AML-193 (cell line): ENCODE measurements at regions not wholly inside any gene's neighbourhood (a gene's known extent, or its start where the extent isn't known, plus 50 kb on each side); places are given as distances from the start of the nearest gene placed in this dataset.
"Not testable (repeated sequence)": the region's sequence is repeated elsewhere in the genome, so short reads cannot be mapped to it uniquely, and the experiment has no call there.

Source experiments
- DNase-seq, 2 experiments: peaks; one replicate each; lab custom pipeline; 2025; lab: John Stamatoyannopoulos, UW

DNA sequence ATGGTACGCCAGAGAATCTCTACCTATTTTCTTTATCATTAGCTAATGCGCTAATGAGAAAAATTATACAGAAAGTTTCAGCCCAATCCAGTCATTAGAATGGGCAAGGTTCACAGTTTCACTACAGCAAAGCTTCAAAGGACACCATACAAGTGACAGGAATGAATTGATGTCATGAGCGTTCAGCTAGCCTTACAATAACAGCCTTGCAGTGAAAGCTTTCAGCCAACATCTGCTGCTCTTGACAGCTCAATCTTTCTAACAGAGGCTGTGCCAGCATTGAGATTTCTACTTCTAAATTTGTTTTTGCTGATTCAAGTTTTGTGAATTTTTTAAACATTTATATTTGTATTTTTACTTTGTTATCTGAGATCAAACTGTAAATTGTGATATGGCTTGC, 302.4 kb upstream of the FAM174A start:
- no peak for DNase-seq

DNA sequence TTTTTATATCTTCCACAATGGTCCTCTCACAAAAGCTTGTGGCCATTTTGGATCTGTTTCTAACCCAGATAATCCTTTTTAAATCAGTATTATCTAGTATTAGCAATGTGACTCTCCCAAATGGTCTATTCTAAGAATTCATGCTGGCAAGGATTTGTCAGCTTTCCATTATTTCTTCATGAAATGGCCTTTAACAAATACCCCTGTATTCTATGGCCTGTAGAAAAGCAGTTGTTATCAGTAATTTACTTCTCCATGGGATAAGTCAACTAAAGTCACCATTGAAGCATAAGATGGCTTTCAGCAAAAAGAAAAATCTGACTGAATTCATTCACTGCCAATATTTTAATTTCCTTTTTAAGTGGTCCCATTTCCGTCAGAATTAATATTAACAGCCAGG, 346.4 kb upstream of the FAM174A start:
- no peak for DNase-seq

DNA sequence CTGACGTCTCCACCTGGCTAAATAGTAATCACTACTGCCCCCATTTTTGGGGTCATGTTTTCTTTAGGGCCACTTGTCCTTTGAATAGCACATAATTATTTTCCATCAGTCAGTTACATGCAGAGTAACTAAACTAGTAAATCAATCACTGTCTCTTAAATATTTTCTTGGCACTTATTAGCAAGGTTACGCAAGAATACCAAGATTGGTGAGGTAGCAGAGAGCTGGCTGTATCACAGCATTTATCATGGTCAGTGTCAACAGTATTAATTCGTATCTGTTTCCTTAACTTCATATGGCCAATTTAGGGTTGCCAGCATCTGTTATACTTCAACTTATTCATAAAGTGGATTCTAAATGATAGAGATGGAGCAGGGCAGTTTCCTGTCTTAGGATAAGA, 346.8 kb upstream of the FAM174A start:
- no peak for DNase-seq

DNA sequence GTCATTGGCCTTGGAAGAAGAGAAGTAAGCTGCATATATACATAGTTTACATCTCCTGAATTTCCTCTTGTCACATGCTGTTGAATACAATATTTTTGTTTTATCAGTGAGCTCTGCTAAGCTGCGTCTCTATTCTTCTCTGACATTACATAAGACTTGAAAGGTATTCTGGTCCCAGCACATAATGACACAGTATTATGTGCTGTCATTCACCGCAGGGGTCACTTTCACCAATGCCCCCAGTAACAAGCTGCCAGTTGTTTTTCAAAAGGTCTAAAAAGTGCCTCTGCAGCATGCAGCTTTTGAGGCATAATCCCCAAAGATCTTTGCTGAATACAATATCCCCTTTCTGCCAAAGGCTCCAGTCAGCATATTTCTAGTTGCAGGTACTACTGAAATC, 349.0 kb upstream of the FAM174A start:
- no peak for DNase-seq

DNA sequence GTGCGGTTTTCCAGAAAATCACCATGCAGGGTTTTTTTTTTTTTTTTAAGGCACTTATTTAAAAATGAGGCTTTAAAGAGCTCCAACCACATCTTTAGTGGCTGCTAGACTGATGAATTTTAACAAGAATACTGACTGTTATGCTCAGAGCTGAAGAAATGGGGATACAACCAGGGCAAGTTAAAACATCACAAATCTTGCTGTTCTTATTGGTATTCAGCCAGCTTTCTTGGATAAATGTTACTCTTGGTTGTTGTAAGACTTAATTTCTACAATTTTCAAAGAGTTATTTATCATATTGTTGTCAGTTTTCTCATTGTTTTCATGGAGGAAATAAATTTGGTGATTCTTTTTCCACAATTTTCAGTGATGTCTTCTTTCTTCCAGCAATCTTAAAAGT, 352.8 kb upstream of the FAM174A start:
- no peak for DNase-seq

DNA sequence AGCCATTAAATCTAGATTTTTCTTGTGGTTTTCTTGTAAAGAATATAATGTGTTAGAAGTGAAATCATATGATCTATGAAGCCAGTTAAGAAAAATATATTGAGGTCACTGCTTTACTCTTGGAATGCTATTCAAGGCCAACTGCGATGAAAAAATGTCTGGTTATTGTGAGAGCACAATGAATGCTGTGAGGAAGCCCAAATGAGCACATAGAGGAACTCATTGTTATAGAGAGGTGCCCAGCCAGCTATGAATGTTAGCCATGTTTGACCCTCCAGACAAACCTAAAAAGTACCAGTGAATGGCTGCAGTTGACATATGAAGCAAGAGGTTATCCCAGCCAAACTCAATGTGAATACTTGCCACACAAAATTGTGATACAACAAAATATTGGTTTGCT, 359.8 kb upstream of the FAM174A start:
- no peak for DNase-seq

DNA sequence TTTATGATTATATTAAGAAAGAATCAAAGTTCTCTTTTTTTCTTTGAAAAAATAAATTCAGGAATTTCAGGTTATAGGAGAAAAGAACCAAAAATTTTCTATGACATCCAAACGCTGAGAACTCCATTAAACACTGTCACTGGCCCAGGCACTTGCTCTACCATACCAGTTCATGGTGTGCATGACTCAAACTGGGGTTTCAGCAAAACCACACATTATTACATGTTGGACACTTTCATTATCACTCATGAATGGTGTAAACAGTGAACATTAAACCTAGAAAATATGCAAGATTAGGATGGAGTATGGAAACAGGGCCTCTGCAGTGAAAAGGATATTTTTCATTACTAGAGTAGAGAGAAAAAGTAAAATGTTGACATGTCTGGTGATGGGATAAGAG, 369.9 kb upstream of the FAM174A start:
- DNase-seq = no peak

DNA sequence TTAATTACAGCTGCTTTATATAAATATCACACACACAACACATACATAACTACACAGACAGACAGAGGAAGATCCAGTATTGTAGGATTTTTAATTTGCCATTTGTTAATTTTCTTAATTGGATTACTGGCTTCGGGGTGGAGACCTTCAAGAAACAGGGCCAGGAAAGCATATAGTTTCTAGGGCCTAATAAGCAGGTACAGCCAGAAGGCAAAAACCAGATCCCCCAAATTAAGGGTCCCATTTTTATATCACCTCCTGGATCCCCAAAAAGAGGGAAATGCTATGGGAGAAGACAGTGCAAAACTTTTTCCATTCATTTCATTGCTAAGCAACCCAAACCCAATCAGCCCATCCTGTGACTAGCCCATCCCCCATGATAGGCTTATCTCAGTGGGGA, 373.3 kb upstream of the FAM174A start:
- DNase-seq = no peak

DNA sequence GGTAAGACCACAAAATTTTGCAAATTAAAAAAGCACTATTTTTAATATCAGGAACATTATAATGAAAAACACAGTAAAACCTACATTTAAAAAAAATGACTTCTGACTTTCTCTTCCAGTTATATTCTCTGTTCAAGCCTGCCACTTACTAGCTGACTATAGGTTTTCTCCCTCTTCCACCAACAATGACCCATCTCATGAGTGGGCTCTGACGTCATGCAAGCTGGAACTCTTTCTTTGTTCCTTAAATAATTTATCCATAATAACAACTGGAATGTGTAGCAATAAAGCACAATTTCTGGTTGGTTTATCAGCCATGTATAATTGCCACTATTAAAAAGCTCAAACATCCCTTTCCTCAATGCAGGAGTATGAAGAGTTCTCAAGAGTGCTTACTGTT, 378.1 kb upstream of the FAM174A start:
- DNase-seq = no peak

DNA sequence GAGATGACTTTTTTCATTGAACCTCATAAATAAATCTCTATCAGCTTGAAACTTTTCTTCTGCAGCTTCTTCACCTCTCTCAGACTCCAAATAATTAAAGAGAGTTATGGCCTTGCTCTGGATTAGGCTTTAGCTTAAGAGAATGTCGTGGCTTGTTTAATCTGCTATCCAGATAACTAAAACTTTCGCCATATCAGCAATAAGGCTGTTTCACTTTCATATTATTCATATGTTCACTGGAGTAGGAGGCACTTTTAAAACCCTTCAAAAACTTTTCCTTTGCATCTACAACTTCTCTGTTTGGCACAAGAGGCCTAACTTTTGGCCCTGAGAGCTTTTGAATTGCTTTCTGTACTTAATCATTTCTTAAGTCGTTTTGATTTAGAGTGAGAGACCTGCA, 386.9 kb upstream of the FAM174A start:
- no peak for DNase-seq

DNA sequence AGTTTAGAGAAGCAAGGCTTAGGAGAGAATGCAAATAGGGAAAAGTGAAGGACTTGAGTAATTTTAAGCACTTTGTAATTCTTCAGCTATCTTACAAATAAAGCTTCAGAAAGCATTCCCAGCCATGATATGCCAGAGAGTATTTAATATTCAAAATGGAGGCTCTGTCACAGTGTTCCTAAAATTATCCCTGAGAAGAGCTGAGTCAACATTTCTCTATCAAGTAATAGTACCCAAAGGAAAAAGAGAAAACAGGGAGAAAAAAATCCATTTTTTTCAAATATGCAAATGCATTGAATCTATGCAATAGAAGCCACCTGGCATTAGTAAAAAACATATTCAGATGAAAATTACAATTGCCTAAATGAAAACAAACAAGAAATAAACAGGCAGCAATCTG, 392.6 kb upstream of the FAM174A start:
- no peak for DNase-seq

DNA sequence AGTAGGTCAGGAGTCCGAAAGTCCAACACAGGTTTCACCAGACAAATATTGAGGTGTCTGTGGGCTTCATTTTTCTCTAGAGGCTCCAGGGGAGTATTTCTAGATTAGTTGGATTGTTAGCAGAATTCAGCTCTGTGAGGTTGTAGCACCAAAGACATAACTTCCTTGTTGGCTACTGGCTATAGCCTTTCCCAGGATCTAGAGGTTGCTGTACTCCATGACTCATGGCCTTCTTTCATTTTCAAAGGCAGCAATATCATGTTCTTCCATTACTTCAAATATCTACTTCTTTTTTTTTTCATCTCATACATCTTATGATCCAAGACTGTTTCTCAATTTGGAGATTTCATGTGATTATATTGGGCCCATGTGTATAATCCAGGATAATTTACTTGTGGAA, 404.0 kb upstream of the FAM174A start:
- DNase-seq = no peak

DNA sequence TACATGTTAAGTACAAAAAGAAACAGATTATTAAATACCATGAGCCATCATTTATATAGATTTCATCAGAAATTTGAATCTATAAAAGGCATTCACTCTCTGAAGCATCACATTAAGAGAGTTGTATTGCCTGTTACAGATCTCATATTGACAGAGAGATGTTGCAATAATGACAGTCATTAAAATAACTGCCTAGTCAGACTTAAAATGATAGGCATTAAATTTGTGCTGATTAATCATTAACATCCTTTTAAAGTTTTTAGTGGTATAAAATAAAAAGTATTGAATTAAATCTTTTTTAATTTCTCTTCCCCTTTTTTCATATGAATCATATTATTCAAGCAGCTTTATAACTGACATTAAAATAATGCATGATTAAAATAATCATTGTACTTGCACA, 404.9 kb upstream of the FAM174A start:
- no peak for DNase-seq

DNA sequence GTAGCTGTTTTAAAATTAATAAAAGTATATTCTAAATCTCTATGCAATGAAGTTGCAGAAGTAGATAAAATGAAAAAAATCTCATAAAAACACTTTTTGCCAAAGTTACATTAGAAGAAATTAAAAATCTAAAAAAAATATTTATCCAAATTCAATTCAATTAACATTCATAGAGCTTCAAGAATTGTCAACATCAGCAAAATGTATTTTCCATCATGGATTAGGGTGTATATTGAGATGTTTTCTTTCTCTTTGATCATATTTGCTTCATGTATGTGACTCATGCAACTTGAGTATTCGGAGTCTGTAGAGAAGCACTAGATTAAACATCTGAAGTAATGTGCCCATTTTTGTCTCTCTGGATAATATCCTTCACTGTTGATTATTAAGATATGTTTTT, 415.3 kb upstream of the FAM174A start:
- DNase-seq = no peak

DNA sequence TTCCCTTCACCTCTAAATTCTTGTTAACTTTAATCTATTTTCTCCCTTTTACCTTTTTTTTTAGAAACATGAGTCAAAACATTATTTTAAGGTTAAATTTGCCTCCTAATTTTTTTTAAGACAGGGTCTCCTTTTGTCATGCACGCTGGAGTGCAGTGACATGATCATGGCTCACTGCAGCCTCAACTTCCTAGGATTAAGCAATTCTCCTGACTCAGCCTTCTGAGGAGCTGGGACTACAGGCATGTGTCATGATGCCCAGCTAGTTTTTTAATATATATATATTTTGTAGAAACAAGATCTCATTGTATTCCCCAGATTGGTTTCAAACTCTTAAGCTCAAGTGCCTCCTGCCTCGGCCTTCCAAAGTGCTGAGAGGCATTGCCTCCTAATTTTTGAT, 424.7 kb upstream of the FAM174A start:
- DNase-seq = no peak

DNA sequence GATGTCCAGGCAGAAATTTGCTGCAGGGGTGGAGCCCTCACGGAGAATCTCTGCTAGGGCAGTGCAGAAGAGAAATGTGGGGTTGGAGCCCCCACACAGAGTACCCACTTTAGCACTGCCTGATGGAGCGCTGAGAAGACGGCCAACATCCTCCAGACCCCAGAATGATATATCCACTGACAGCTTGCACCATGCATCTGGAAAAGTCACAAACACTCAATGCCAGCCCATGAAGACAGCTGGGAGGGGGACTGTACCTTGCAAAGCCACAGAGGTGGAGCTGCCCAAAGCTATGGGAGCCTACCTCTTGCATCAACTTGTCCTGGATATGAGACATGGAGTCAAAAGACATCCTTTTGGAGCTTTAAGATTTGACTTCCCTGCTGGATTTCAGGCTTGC, 426.3 kb upstream of the FAM174A start:
- no peak for DNase-seq

DNA sequence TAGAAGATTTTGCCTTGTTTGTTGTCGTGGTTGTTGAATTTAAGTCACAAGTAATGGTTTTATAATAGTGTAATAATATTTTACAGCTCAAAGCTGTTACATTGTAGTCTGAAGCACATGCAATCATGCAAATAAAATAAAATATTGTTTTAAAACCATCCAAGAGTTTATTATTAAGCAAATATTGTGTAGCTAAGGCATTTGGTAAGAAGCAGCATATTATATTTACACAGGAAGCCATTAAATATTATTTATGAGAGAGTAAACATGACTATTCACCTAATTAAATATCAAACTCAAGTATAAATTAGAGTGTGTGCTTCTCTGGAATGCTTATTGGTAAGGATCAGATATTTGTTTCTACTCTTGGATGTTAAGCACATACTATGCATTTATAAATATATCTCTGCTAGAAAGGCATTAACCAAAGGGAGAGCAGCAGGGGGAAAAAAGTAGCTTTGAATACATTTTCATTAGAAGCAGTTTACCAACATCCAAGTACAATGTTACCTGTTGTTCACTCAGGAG, 431.5 kb upstream of the FAM174A start:
- not testable (repeated sequence) for DNase-seq

DNA sequence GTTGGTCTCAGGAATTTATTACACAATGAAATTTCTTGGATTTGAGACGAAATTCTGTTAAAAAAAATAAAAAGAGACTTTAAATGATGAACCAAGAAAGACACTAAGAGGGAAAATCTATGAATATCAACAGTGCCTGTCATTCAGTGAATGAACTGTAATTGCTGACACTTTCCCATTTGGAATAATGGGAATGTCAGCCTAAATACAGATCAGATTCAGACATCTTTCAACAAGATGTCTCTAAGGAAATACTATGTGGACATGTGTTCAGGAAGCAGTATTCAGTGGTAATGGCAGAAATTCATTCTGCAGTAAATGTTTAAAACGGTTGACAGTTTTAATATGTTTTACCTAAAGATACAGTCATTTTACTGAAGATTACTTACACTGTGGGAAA, 433.7 kb upstream of the FAM174A start:
- not testable (repeated sequence) for DNase-seq

DNA sequence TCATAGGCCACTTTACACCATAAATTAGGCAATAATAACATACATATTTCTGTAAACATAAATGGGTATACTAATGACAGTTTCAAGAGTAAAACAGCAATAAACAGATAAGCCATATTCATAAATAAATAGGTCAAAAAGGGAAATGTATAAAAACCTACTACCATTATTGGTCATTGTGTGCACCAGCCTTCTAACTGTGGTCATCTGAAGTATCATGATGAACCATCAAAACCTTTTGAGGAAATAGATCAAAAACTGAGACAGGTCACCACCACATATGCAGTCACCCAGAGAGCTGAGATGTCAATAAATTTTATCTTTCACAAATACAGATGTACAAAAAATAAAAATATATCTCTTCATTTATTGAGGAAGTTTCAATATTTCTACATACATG, 438.8 kb upstream of the FAM174A start:
- not testable (repeated sequence) for DNase-seq

DNA sequence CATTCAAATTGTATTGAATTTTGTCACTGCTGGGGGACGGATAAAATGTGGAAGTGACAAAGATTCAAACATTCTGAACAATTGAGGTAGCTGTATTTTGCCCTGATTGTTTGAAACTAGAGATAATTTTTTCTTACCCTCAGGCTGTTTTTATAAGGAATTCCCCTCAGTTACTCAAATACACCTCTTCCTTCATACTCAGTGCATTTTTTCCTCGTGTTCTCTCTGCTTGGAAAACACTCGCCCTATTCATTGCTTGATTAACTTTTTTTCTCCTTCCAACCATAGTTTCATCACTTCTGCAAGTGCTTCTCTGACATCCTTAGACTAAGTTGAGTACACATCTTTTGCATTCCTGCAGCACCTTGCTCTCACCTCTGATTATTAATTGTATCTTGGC, 454.5 kb upstream of the FAM174A start:
- not testable (repeated sequence) for DNase-seq

DNA sequence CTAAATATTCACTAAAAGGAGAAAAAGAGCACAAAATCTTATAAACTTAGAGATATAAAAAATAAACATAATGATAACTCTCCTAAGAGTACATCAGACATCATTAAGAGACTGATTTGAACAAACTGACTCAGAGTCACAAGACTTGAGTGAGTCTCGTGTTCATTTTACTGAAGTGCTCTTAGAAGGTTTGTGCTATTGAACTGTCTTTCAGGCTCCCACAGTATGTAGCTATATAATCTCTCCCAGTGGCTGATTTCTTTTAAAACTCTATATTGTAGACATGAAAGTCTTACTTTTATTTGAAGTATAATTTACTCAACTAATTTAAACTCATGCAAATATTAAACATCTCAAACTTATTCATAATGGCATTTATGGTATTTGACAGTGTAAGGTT, 456.0 kb upstream of the FAM174A start:
- DNase-seq = not testable (repeated sequence)

DNA sequence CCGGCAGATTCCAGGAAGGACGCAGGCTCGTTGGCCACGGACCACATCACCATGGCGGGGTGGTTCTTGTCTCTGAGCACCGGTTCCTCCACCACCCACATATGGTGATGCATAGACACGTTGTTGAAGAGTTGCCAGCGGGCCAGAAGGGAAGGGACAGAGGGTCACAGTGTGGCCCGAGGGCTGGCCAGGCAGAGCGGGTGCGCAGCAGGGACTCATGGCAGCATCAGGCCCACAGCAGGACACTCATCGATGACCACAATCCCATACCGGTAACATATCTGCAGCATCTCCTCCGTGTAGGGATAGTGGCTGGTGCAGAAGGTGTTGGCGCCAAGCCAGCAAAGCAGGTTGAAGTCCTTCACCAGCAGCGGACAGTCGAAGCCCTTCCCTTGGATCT, 469.2 kb upstream of the FAM174A start:
- DNase-seq = not testable (repeated sequence)

DNA sequence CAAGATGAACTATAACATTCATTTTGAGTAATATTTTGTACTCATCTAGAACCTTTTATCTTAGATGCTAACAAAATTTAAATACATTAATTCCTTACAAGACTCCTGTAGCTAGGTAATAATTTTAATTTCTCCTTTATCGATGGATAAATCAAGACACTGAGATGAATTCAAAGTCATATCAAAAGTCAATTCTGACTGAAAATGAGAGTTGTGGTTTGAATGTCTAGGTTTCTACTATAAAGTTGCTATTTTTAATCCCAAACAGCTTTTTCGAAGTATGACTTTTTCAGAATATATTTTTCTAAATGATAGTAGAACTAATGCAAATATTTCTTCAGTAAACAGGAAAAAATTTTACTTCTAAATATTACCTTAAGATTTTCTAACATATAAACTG, 491.7 kb upstream of the FAM174A start:
- DNase-seq = no peak

DNA sequence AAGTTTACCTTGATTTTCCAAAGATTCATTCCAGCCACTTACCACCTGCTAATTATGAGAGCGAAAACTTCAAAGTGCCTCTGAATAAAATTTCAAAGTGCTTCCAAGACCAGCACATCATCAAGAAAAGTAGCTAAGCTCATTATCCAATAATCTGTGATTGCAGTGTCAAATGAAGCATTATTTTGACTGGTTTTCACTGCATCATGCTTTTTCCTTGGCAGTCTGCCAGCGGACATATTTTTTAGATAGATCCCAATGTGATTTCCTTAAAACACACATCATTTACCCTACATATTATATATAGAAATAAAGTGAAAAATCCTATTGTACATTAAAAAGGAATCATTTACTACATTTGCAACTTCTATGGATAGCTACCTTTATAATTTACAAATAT, 508.6 kb upstream of the FAM174A start:
- no peak for DNase-seq

DNA sequence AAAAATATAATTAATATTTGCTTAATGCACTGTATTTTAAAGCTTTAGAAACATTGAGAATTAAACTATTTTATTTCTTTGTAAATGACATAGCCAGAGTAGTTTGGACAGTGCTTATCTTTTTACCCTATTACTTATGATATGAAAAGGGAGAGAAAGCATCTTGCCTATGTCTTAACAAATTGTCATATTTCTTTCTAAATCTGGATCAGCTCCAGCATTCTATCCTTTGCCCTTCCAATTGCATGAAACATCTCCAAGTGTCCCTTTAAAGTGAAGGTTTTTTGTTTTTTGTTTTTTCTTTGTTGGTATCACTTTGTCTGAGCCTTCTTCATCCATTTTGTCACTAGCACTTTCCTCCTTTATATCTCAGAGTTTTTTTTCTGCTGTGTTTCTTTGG, 511.6 kb upstream of the FAM174A start:
- DNase-seq = no peak
